ENCODE measurements at regions not wholly inside any gene's neighbourhood (a gene's known extent, or its start where the extent isn't known, plus 50 kb on each side); places are given as distances from the start of the nearest gene placed in this dataset.

GRCh38 chr2:185130685-185131084 is 532.4 kb downstream of the ZNF804A start:
- TF ChIP-seq EZH2 (IDR thresholded peaks at IDR 0.05), result no peak
- no peak for TF ChIP-seq POLR2AphosphoS5 (IDR thresholded peaks at IDR 0.05; ENCODE audit: borderline replicate concordance, low read depth, low read length)

Measured in SK-N-MC (cell line).